Vagina (tissue), 2 donors: ENCODE measurements at regions not wholly inside any gene's neighbourhood (a gene's known extent, or its start where the extent isn't known, plus 50 kb on each side); places are given as distances from the start of the nearest gene placed in this dataset.

Experiments used
- CTCF ChIP-seq, 3 experiments: fragments of 450-650 bp in 2 of 3; fragments of 200-600 bp in 1 of 3; sonication (generic) in 1 of 3; IDR thresholded peaks; one replicate each; pipeline ENCODE4 v1.5.1; 2017 to 2019; ENCODE audit warnings: antibody characterized with exemption in 3 of 3, mild to moderate bottlenecking in 2 of 3, moderate library complexity in 2 of 3
- POLR2A ChIP-seq, 2 donors: fragments of 450-650 bp; IDR thresholded peaks; one replicate each; pipeline ENCODE4 v1.6.1; 2017; ENCODE audit warnings: antibody characterized with exemption in 2 of 2, mild to moderate bottlenecking in 2 of 2, moderate library complexity in 2 of 2
- POLR2AphosphoS5 ChIP-seq, 2 donors: sonication (generic); formaldehyde crosslinking; IDR thresholded peaks; one replicate each; pipeline ENCODE4 v1.9.0; 2017; ENCODE audit warnings: antibody characterized with exemption in 2 of 2, mild to moderate bottlenecking in 2 of 2, low read depth in 1 of 2; ENCODE audit not compliant: insufficient read depth in 1 of 2

- TF ChIP-seq CTCF (IDR thresholded peaks at IDR 0.05), result no peak
- no peak for TF ChIP-seq POLR2AphosphoS5 (IDR thresholded peaks at IDR 0.05; ENCODE audit: insufficient read depth in 1 of 2, low read depth in 1 of 2)
- TF ChIP-seq POLR2A (IDR thresholded peaks at IDR 0.05), result no peak
Observed at GRCh38 chr18:27632706-27633105, 447.6 kb upstream of the CHST9 start.
